Breast epithelium (tissue), 3 donors: ENCODE measurements at regions not wholly inside any gene's neighbourhood (a gene's known extent, or its start where the extent isn't known, plus 50 kb on each side); places are given as distances from the start of the nearest gene placed in this dataset.

Experiments
- POLR2A ChIP-seq: fragments of 450-650 bp; IDR thresholded peaks from one replicate; pipeline ENCODE4 v1.6.1; 2016; ENCODE audit warnings: antibody characterized with exemption, mild to moderate bottlenecking, moderate library complexity
- TF ChIP-seq, protein P1 (sequence below), 3 donors: fragments of 450-650 bp; IDR thresholded peaks; one replicate each; pipeline ENCODE4 v1.5.1; 2016 to 2017; ENCODE audit warnings: antibody characterized with exemption in 3 of 3, mild to moderate bottlenecking in 3 of 3, moderate library complexity in 3 of 3

DNA sequence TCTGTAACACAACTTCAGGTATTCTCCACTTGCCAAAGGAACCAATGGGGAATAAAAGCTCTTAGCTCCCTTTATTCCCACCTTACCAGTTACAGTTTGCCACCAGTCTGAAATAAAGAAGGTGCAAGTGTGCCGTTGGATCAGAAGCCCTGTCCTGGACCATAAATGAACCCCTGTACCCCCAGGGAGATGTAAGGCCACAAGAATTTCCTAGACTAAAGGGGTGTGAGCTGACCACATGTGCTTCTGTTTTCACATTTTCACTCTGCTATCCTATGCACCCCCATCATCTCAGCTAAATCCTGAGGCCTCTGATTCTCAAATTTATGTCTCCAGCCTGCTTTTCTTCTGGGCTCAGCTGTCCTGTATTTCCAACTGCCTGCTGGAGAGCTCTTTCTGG, 221.2 kb downstream of the SPRY1 start:
- TF ChIP-seq POLR2A: no peak
- TF ChIP-seq, protein P1, sequence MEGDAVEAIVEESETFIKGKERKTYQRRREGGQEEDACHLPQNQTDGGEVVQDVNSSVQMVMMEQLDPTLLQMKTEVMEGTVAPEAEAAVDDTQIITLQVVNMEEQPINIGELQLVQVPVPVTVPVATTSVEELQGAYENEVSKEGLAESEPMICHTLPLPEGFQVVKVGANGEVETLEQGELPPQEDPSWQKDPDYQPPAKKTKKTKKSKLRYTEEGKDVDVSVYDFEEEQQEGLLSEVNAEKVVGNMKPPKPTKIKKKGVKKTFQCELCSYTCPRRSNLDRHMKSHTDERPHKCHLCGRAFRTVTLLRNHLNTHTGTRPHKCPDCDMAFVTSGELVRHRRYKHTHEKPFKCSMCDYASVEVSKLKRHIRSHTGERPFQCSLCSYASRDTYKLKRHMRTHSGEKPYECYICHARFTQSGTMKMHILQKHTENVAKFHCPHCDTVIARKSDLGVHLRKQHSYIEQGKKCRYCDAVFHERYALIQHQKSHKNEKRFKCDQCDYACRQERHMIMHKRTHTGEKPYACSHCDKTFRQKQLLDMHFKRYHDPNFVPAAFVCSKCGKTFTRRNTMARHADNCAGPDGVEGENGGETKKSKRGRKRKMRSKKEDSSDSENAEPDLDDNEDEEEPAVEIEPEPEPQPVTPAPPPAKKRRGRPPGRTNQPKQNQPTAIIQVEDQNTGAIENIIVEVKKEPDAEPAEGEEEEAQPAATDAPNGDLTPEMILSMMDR (IDR thresholded peaks at IDR 0.05): no peak
